ENCODE measurements at regions not wholly inside any gene's neighbourhood (a gene's known extent, or its start where the extent isn't known, plus 50 kb on each side); places are given as distances from the start of the nearest gene placed in this dataset.

DNA sequence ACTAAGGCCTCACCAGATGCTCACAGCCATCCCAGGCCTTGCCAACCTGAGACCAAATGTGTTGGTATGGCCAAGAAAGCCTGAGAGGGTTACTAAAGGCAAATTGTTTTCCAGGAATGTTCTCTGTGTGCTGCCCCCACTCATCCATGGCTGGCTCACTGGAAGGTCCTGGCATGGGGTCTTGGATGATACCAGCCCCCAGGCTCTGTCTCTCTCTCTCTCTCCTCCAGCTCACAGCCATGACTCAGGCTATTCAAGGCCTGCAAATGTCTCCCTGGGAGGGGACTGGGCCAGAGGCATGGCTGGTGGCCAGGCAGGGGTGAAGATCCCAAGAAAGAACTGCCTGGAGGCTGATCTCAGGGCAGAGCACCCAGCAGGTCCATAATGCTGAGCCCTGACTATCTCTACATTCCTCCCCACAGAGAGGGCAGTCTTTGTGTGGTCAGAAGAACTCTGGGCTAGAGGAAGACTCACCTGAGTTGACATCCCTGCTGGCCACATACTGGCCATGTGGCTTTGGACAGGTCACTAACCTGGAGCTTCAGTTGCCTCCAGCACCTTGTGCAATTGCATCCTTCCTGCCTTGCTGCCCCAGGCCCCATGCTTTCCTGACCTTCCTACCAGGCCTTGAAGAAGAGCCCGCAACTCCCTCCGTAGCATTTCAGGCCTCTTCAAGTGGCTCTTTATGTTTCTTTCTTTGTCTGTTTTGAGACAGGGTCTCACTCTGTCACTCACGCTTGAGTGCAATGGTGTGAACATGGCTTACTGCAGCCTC, 150.4 kb downstream of the ZFP36L2 start:
- no peak for TF ChIP-seq ZNF462 (CRISPR knock-in tag; IDR thresholded peaks at IDR 0.05)
- TF ChIP-seq ZNF114 (CRISPR knock-in tag; IDR thresholded peaks at IDR 0.05): no peak
- TF ChIP-seq ETS1 (IDR thresholded peaks at IDR 0.05): no peak
- no peak for TF ChIP-seq EZH2phosphoT487 (IDR thresholded peaks at IDR 0.05; ENCODE audit: unreplicated experiment)
- TF ChIP-seq ZNF331 (CRISPR knock-in tag; IDR thresholded peaks at IDR 0.05; ENCODE audit: low read depth): no peak
- no peak for TF ChIP-seq JUNB (IDR thresholded peaks at IDR 0.05; ENCODE audit: unreplicated experiment)
- no peak for TF ChIP-seq EZH2 (IDR thresholded peaks at IDR 0.05; ENCODE audit: low read depth, unreplicated experiment)
- no peak for TF ChIP-seq CREB1 (CRISPR knock-in tag; IDR thresholded peaks at IDR 0.05; ENCODE audit: low read depth)
- TF ChIP-seq POLR2AphosphoS5 (IDR thresholded peaks at IDR 0.05; ENCODE audit: low read depth): no peak
- TF ChIP-seq, protein P1, sequence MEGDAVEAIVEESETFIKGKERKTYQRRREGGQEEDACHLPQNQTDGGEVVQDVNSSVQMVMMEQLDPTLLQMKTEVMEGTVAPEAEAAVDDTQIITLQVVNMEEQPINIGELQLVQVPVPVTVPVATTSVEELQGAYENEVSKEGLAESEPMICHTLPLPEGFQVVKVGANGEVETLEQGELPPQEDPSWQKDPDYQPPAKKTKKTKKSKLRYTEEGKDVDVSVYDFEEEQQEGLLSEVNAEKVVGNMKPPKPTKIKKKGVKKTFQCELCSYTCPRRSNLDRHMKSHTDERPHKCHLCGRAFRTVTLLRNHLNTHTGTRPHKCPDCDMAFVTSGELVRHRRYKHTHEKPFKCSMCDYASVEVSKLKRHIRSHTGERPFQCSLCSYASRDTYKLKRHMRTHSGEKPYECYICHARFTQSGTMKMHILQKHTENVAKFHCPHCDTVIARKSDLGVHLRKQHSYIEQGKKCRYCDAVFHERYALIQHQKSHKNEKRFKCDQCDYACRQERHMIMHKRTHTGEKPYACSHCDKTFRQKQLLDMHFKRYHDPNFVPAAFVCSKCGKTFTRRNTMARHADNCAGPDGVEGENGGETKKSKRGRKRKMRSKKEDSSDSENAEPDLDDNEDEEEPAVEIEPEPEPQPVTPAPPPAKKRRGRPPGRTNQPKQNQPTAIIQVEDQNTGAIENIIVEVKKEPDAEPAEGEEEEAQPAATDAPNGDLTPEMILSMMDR (conservative IDR thresholded peaks at IDR 0.05; ENCODE audit: low read depth in 2 of 2): no peak
- TF ChIP-seq STAT1 (IDR thresholded peaks at IDR 0.05; ENCODE audit: unreplicated experiment): no peak
- no peak for TF ChIP-seq NANOG (IDR thresholded peaks at IDR 0.05; ENCODE audit: borderline replicate concordance)
- no peak for TF ChIP-seq REST (IDR thresholded peaks at IDR 0.05; ENCODE audit: unreplicated experiment)

More for the DNA sequence above, 150.4 kb downstream of the ZFP36L2 start:
- no peaks in the 10 kb centered on the region; the same call in 1 of the 2 replicates for H3K36me3 ChIP-seq (ENCODE audit: insufficient read depth)
- Mint-ChIP-seq H3K4me3 (no peak overlapping the region), H3K9me3 (no peaks in the 10 kb centered on the region), H3K27me3 (ENCODE audit: insufficient read depth, low read depth, poor library complexity) (peaks cover 13% of the 10 kb centered on the region), H3K27ac (no peak overlapping the region), H3K4me1 (peaks cover 9% of the 10 kb centered on the region), H3K36me3 (ENCODE audit: low read depth) (no peaks in the 10 kb centered on the region)
- no peaks in the 10 kb centered on the region for H3K79me2 ChIP-seq (replicated peaks; ENCODE audit: insufficient read depth)
- no peak overlapping the region for H3K4me3 ChIP-seq
- no peak overlapping the region for H3K4me2 ChIP-seq
- no peak for DNase-seq (ENCODE audit: low spot score)
- no peaks in the 10 kb centered on the region for H3K4me1 ChIP-seq (ENCODE audit: insufficient read depth)
- no peaks in the 10 kb centered on the region for H3F3A ChIP-seq (replicated peaks; ENCODE audit: low read depth)
- no peak overlapping the region for H2AFZ ChIP-seq
- no peaks in the 10 kb centered on the region for H3K27me3 ChIP-seq (ENCODE audit: insufficient read depth)
- H3K27ac ChIP-seq (ENCODE audit: low read depth): no peak overlapping the region
- H3K9me2 ChIP-seq (ENCODE audit: insufficient read depth): no peaks in the 10 kb centered on the region
- no peak for ATAC-seq
- H4K20me1 ChIP-seq (replicated peaks; ENCODE audit: insufficient read depth): no peaks in the 10 kb centered on the region

Data from GM23338 (cell line).